Stimulated activated CD4-positive, alpha-beta T cell treated with anti-CD3 and anti-CD28 coated beads, Interleukin-2, amount 100 ng/mL, for 4 hours (primary cell): ENCODE measurements at regions not wholly inside any gene's neighbourhood (a gene's known extent, or its start where the extent isn't known, plus 50 kb on each side); places are given as distances from the start of the nearest gene placed in this dataset.

Experiments
- DNase-seq: peaks from one replicate; pipeline ENCODE4 v3.0.0-alpha.2; 2020; ENCODE audit warnings: low read depth

- DNase-seq: no peak
These were observed 185.4 kb downstream of the ABCC12 start for GRCh38 chr16:47970291-47970931.

GRCh38 chr16:47967374-47967773 is 188.4 kb downstream of the ABCC12 start:
- DNase-seq: no peak

- DNase-seq: no peak
These were observed 189.5 kb downstream of the ABCC12 start for GRCh38 chr16:47966325-47966724.

GRCh38 chr16:47965439-47965838 is 190.4 kb downstream of the ABCC12 start:
- DNase-seq: no peak

- DNase-seq: no peak
These were observed 197.1 kb downstream of the ABCC12 start for GRCh38 chr16:47958726-47959125.

- DNase-seq: no peak
These were observed 198.9 kb downstream of the ABCC12 start for GRCh38 chr16:47956916-47957315.

GRCh38 chr16:47949714-47950113 is 206.1 kb downstream of the ABCC12 start:
- no peak for DNase-seq

GRCh38 chr16:47949276-47949675 is 206.5 kb downstream of the ABCC12 start:
- no peak for DNase-seq

GRCh38 chr16:47947723-47948122 is 208.1 kb downstream of the ABCC12 start:
- no peak for DNase-seq

- DNase-seq: no peak
These were observed 209.7 kb downstream of the ABCC12 start for GRCh38 chr16:47946092-47946491.

GRCh38 chr16:47944589-47944988 is 211.2 kb downstream of the ABCC12 start:
- DNase-seq: no peak

GRCh38 chr16:47943235-47943634 is 212.6 kb downstream of the ABCC12 start:
- no peak for DNase-seq

GRCh38 chr16:47940466-47940865 is 215.3 kb downstream of the ABCC12 start:
- no peak for DNase-seq

- DNase-seq: no peak
These were observed 216.1 kb downstream of the ABCC12 start for GRCh38 chr16:47939680-47940079.

GRCh38 chr16:47938272-47938671 is 217.5 kb downstream of the ABCC12 start:
- DNase-seq: no peak

- DNase-seq: no peak
These were observed 227.8 kb downstream of the ABCC12 start for GRCh38 chr16:47928008-47928407.

- DNase-seq: no peak
These were observed 228.5 kb downstream of the ABCC12 start for GRCh38 chr16:47927330-47927729.

GRCh38 chr16:47925811-47926460 is 229.9 kb downstream of the ABCC12 start:
- DNase-seq: no peak

- DNase-seq: no peak
These were observed 230.8 kb downstream of the ABCC12 start for GRCh38 chr16:47924950-47925349.

- DNase-seq: no peak
These were observed 234.3 kb downstream of the ABCC12 start for GRCh38 chr16:47921535-47921934.

GRCh38 chr16:47920709-47921108 is 235.1 kb downstream of the ABCC12 start:
- DNase-seq: no peak

GRCh38 chr16:47917118-47917517 is 238.7 kb downstream of the ABCC12 start:
- no peak for DNase-seq

GRCh38 chr16:47916266-47916665 is 239.5 kb downstream of the ABCC12 start:
- DNase-seq: no peak

- no peak for DNase-seq
These were observed 248.7 kb downstream of the ABCC12 start for GRCh38 chr16:47907109-47907508.
